OCI-LY7 (cell line): ENCODE measurements at regions not wholly inside any gene's neighbourhood (a gene's known extent, or its start where the extent isn't known, plus 50 kb on each side); places are given as distances from the start of the nearest gene placed in this dataset.

ENCODE experiments used
- CTCF ChIP-seq: fragments of 200-600 bp; sonication (generic); conservative IDR thresholded peaks from 2 replicates; pipeline ENCODE4 v1.5.1; 2014; ENCODE audit warnings: mild to moderate bottlenecking, antibody characterized with exemption, low read length, moderate library complexity, mixed read lengths
- EZH2phosphoT487 ChIP-seq: fragments of 200-600 bp; sonication (generic); IDR thresholded peaks from 2 replicates; pipeline ENCODE4 v1.6.1; 2018; ENCODE audit warnings: low read depth, borderline replicate concordance, mild to moderate bottlenecking, mixed run types, antibody characterized with exemption, low read length, moderate library complexity, mixed read lengths

GRCh38 chr6:168789699-168790098, 348.7 kb downstream of the SMOC2 start:
- no peak for TF ChIP-seq CTCF
- TF ChIP-seq EZH2phosphoT487 = no peak
